SK-N-SH (cell line): ENCODE measurements at regions not wholly inside any gene's neighbourhood (a gene's known extent, or its start where the extent isn't known, plus 50 kb on each side); places are given as distances from the start of the nearest gene placed in this dataset.

Experiments
- CTCF ChIA-PET: fragments of 300-600, 350-600 bp; formaldehyde crosslinking; extraction: SDS; loops from one replicate; lab custom pipeline; 2021; lab: Yijun Ruan, JAX
- POLR2A ChIA-PET: fragments of 350-600 bp; sonication (Branson Sonifier 250); formaldehyde crosslinking; extraction: SDS; loops from one replicate; lab custom pipeline; 2020; ENCODE audit warnings: antibody characterized with exemption, inconsistent platforms; lab: Yijun Ruan, JAX
- DNase-seq: peaks from one replicate; pipeline ENCODE4 v3.0.0; 2012
- H2AFZ ChIP-seq: fragments of 200-600 bp; sonication (generic); 2 replicates; pipeline ENCODE4 v1.8.1; 2016; ENCODE audit warnings: antibody characterized with exemption, mild to moderate bottlenecking, low read depth
- H3F3A ChIP-seq: fragments of 200-600 bp; sonication (generic); replicated peaks from 2 replicates; pipeline ENCODE3; 2016; ENCODE audit warnings: antibody characterized with exemption, mild to moderate bottlenecking; ENCODE audit not compliant: insufficient read depth
- H3K27ac ChIP-seq, 2 experiments: fragments of 200-500 bp in 1 of 2; fragments of 200-600 bp in 1 of 2; sonication (Bioruptor generic) in 1 of 2; sonication (generic), shearing (Covaris generic) in 1 of 2; 2 replicates each; pipeline versions ENCODE4 v1.5.1 to v1.6.1; 2014 to 2016; ENCODE audit warnings: low read depth in 2 of 2, inconsistent platforms in 1 of 2, low read length in 1 of 2, mild to moderate bottlenecking in 1 of 2, mixed read lengths in 1 of 2
- H3K27me3 ChIP-seq: fragments of 200-600 bp; sonication (generic), shearing (Covaris generic); 2 replicates; pipeline ENCODE4 v1.6.1; 2016; ENCODE audit warnings: mixed run types; ENCODE audit not compliant: insufficient read depth
- H3K36me3 ChIP-seq, 2 experiments: fragments of 200-500 bp in 1 of 2; fragments of 200-600 bp in 1 of 2; sonication (Bioruptor generic) in 1 of 2; sonication (generic) in 1 of 2; replicated peaks in 1 of 2; 2 replicates each; pipeline versions ENCODE3 to v1.5.1; 2014 to 2016; ENCODE audit warnings: low read length in 1 of 2, mild to moderate bottlenecking in 1 of 2; ENCODE audit not compliant: insufficient read depth in 2 of 2, control insufficient read depth in 1 of 2
- H3K4me1 ChIP-seq, 2 experiments: fragments of 200-500 bp in 1 of 2; fragments of 200-600 bp in 1 of 2; sonication (Bioruptor generic) in 1 of 2; sonication (generic), shearing (Covaris generic) in 1 of 2; 2 replicates each; pipeline versions ENCODE4 v1.5.1 to v1.6.1; 2014 to 2016; ENCODE audit warnings: low read depth in 1 of 2, low read length in 1 of 2, mixed run types in 1 of 2; ENCODE audit not compliant: insufficient read depth in 2 of 2, control insufficient read depth in 1 of 2
- H3K4me2 ChIP-seq: fragments of 200-600 bp; sonication (generic), shearing (Covaris generic); 2 replicates; pipeline ENCODE4 v1.6.1; 2017; ENCODE audit warnings: mixed run types
- H3K4me3 ChIP-seq, 2 experiments: fragments of 200-500 bp in 1 of 2; fragments of 200-600 bp in 1 of 2; sonication (Bioruptor generic) in 1 of 2; sonication (generic), shearing (Covaris generic) in 1 of 2; 2 replicates each; pipeline versions ENCODE4 v1.5.1 to v1.8.1; 2014 to 2016; ENCODE audit warnings: low read depth in 2 of 2, inconsistent platforms in 1 of 2, low read length in 1 of 2, mild to moderate bottlenecking in 1 of 2, mixed read lengths in 1 of 2, moderate library complexity in 1 of 2
- H3K79me2 ChIP-seq: fragments of 200-600 bp; sonication (generic); 2 replicates; pipeline ENCODE4 v1.8.1; 2017; ENCODE audit warnings: mild to moderate bottlenecking; ENCODE audit not compliant: insufficient read depth
- H3K9ac ChIP-seq: fragments of 200-600 bp; sonication (generic); 2 replicates; pipeline ENCODE4 v1.6.1; 2017; ENCODE audit warnings: mixed run types
- H3K9me2 ChIP-seq: fragments of 200-600 bp; sonication (generic); 2 replicates; pipeline ENCODE4 v1.6.1; 2017; ENCODE audit warnings: mixed run types
- H3K9me3 ChIP-seq: fragments of 200-600 bp; sonication (generic); 2 replicates; pipeline ENCODE4 v1.6.1; 2017; ENCODE audit warnings: mixed run types, mild to moderate bottlenecking, moderate library complexity
- H4K20me1 ChIP-seq: fragments of 200-600 bp; sonication (generic); 2 replicates; pipeline ENCODE4 v1.6.1; 2017; ENCODE audit warnings: mild to moderate bottlenecking, mixed run types; ENCODE audit not compliant: insufficient read depth
- CHD2 ChIP-seq: fragments of 150-350 bp; IDR thresholded peaks from 2 replicates; pipeline ENCODE4 v1.6.1; 2018; ENCODE audit warnings: low read length; ENCODE audit not compliant: partially characterized antibody
- ELF1 ChIP-seq: IDR thresholded peaks from 2 replicates; pipeline ENCODE4 v1.4.0; 2012
- EP300 ChIP-seq, 2 experiments: IDR thresholded peaks; 2 replicates each; pipeline versions ENCODE4 v1.4.0 to v1.6.1; 2012; ENCODE audit warnings: borderline replicate concordance in 1 of 2, low read depth in 1 of 2, low read length in 1 of 2
- FOSL2 ChIP-seq: IDR thresholded peaks from 2 replicates; pipeline ENCODE4 v1.4.0; 2012; ENCODE audit warnings: low read depth, mild to moderate bottlenecking, moderate library complexity, borderline replicate concordance
- FOXJ3 ChIP-seq: sonication (generic); formaldehyde crosslinking; IDR thresholded peaks from 2 replicates; pipeline ENCODE4 v1.5.1; 2020; ENCODE audit warnings: mild to moderate bottlenecking, missing genetic modification reagents
- FOXM1 ChIP-seq: IDR thresholded peaks from 2 replicates; pipeline ENCODE4 v1.4.0; 2012; ENCODE audit warnings: low read depth, mild to moderate bottlenecking
- GABPA ChIP-seq: IDR thresholded peaks from 2 replicates; pipeline ENCODE4 v1.4.0; 2012; ENCODE audit warnings: low read depth, mild to moderate bottlenecking
- GATA2 ChIP-seq: sonication (generic); formaldehyde crosslinking; IDR thresholded peaks from 2 replicates; pipeline ENCODE4 v1.5.0; 2020; ENCODE audit warnings: mild to moderate bottlenecking, missing genetic modification reagents
- MEF2A ChIP-seq: IDR thresholded peaks from 2 replicates; pipeline ENCODE4 v1.4.0; 2012; ENCODE audit warnings: low read depth, borderline replicate concordance
- MXI1 ChIP-seq: IDR thresholded peaks from 2 replicates; pipeline ENCODE4 v1.6.1; 2012; ENCODE audit warnings: mild to moderate bottlenecking, low read depth, low read length, improper control_type of control experiment
- NFIC ChIP-seq: IDR thresholded peaks from 2 replicates; pipeline ENCODE4 v1.4.0; 2012; ENCODE audit warnings: borderline replicate concordance
- NRF1 ChIP-seq: IDR thresholded peaks from 2 replicates; pipeline ENCODE4 v1.6.1; 2012; ENCODE audit warnings: low read depth, mild to moderate bottlenecking, low read length
- RAD21 ChIP-seq: IDR thresholded peaks from 2 replicates; pipeline ENCODE4 v1.6.1; 2012; ENCODE audit warnings: mild to moderate bottlenecking, low read length
- RCOR1 ChIP-seq: fragments of 150-350 bp; IDR thresholded peaks from 2 replicates; pipeline ENCODE4 v1.6.1; 2017; ENCODE audit warnings: antibody characterized with exemption, low read length
- RFX5 ChIP-seq: IDR thresholded peaks from 2 replicates; pipeline ENCODE4 v1.6.1; 2012; ENCODE audit warnings: mild to moderate bottlenecking, improper control_type of control experiment, low read length
- SIN3A ChIP-seq: IDR thresholded peaks from 2 replicates; pipeline ENCODE4 v1.6.1; 2012; ENCODE audit warnings: low read depth, mild to moderate bottlenecking, low read length, moderate library complexity, borderline replicate concordance
- SMC3 ChIP-seq: IDR thresholded peaks from 2 replicates; pipeline ENCODE4 v1.6.1; 2012; ENCODE audit warnings: low read depth, low read length, improper control_type of control experiment
- TAF1 ChIP-seq: IDR thresholded peaks from 2 replicates; pipeline ENCODE4 v1.6.1; 2012; ENCODE audit warnings: low read depth, mild to moderate bottlenecking, low read length, moderate library complexity, borderline replicate concordance
- TCF12 ChIP-seq: IDR thresholded peaks from 2 replicates; pipeline ENCODE4 v1.4.0; 2012
- TEAD4 ChIP-seq: IDR thresholded peaks from 2 replicates; pipeline ENCODE4 v1.4.0; 2012; ENCODE audit warnings: mild to moderate bottlenecking, borderline replicate concordance; ENCODE audit not compliant: insufficient read depth
- USF2 ChIP-seq: fragments of 150-350 bp; IDR thresholded peaks from 2 replicates; pipeline ENCODE4 v1.6.1; 2017; ENCODE audit warnings: antibody characterized with exemption, low read length, low read depth, borderline replicate concordance
- YY1 ChIP-seq: IDR thresholded peaks from 2 replicates; pipeline ENCODE4 v1.4.0; 2012; ENCODE audit warnings: low read depth, mild to moderate bottlenecking
- ZBTB33 ChIP-seq: IDR thresholded peaks from 2 replicates; pipeline ENCODE4 v1.4.0; 2012; ENCODE audit warnings: low read depth, borderline replicate concordance
- WGBS: methylation state at CpG from one replicate; pipeline ENCODE4 v1.1.6; 2017; ENCODE audit warnings: low lambda C conversion rate; 5-methylcytosine and 5-hydroxymethylcytosine counted together
- TF ChIP-seq, protein P1 (sequence below): fragments of 150-350 bp; IDR thresholded peaks from 2 replicates; pipeline ENCODE4 v1.6.1; 2016; ENCODE audit warnings: mild to moderate bottlenecking, low read depth, low read length
- TF ChIP-seq, protein P2 (sequence below): IDR thresholded peaks from 2 replicates; pipeline ENCODE4 v1.4.0; 2012; ENCODE audit warnings: low read depth
- TF ChIP-seq, protein P3 (sequence below): IDR thresholded peaks from 2 replicates; pipeline ENCODE4 v1.6.1; 2012; ENCODE audit warnings: mild to moderate bottlenecking, low read depth, low read length, moderate library complexity

DNA sequence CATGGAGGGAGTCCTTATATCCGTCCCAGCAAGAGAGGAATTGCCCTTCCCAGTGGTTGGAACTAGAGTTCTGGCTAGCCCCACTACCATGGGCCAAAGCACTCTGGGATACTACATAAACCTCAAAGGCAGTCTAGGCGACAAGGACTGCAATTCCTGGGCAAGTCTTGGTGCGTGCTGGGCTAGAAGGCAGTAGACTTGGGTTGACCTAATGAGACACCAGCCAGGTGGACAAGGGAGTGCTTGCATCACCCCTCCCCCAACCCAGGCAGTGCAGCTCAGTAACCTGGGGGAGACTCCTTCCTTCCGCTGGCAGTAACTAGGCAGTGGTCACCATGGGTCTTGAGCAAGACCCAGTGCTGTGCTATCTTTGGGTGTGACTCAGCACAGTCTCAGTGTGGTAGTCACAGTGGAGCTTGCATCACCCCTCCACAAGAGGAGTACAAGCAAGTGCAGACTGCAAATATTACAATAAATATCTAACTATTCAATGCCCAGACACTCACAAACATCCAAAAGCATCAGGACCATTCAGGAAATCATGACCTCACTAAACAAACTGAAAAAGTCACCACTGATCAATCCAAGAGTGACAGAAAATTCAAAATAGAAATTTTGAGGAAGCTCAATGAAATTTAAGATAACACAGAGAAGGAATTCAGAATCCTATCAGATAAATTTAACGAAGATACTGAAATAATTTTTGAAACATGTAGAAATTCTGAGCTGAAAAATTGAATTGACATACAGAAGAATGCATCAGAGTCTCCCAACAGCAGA, 84.7 kb upstream of the LYPLAL1 start:
- H3K4me3 ChIP-seq = no peak overlapping the region
- H3F3A ChIP-seq = peaks cover 22% of the 10 kb centered on the region
- peak overlapping the region; percentile 29; the same call in 1 of the 2 replicates for H3K9ac ChIP-seq
- no peak overlapping the region; the same call in 1 of the 2 replicates for H2AFZ ChIP-seq
- no peaks in the 10 kb centered on the region for H3K36me3 ChIP-seq
- WGBS = 87% methylated on average over 4 of the region's 5 CpGs
- H4K20me1 ChIP-seq = no peaks in the 10 kb centered on the region
- DNase-seq = no peak
- CTCF ChIA-PET = no interaction called here
- H3K27me3 ChIP-seq = no peaks in the 10 kb centered on the region
- H3K9me2 ChIP-seq = no peaks in the 10 kb centered on the region
- POLR2A ChIA-PET = no interaction called here
- peaks cover 3 to 38% of the 10 kb centered on the region in 2 experiments; a peak in 3 of 4 replicates for H3K4me1 ChIP-seq
- H3K79me2 ChIP-seq = no peaks in the 10 kb centered on the region
- H3K4me2 ChIP-seq = peak overlapping the region; percentile 26; the same call in 1 of the 2 replicates
- peaks cover 10% of the 10 kb centered on the region; the same call in 1 of the 2 replicates for H3K9me3 ChIP-seq
- H3K27ac ChIP-seq = peak overlapping the region in 1 of 2 experiments; percentile 48; a peak in 2 of 4 replicates
- TF ChIP-seq NRF1 (no peak), YY1 (no peak), CHD2 (no peak), GATA2 (CRISPR knock-in tag) (no peak), SIN3A (no peak), RCOR1 (no peak), MEF2A (peak; percentile 87), SMC3 (no peak), ZBTB33 (peak; percentile 59; the same call in 1 of the 2 replicates), TAF1 (no peak), TEAD4 (0 out of 2 replicates have a peak, but pooled peaks have one; percentile 27), FOXM1 (no peak), USF2 (no peak), MXI1 (no peak), FOXJ3 (CRISPR knock-in tag) (no peak), RAD21 (no peak), ELF1 (no peak), RFX5 (no peak), TCF12 (peak; percentile 71), FOSL2 (peak; percentile 90), NFIC (peak; percentile 44), EP300 (IDR thresholded peaks at IDR 0.05; ENCODE audit: borderline replicate concordance in 1 of 2, low read depth in 1 of 2, low read length in 1 of 2) (peak in 1 of 2 experiments; percentile 83; a peak in 2 of 4 replicates), GABPA (0 out of 2 replicates have a peak, but pooled peaks have one; percentile 9)
- TF ChIP-seq, protein P1, sequence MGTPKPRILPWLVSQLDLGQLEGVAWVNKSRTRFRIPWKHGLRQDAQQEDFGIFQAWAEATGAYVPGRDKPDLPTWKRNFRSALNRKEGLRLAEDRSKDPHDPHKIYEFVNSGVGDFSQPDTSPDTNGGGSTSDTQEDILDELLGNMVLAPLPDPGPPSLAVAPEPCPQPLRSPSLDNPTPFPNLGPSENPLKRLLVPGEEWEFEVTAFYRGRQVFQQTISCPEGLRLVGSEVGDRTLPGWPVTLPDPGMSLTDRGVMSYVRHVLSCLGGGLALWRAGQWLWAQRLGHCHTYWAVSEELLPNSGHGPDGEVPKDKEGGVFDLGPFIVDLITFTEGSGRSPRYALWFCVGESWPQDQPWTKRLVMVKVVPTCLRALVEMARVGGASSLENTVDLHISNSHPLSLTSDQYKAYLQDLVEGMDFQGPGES = no peak
- TF ChIP-seq, protein P2, sequence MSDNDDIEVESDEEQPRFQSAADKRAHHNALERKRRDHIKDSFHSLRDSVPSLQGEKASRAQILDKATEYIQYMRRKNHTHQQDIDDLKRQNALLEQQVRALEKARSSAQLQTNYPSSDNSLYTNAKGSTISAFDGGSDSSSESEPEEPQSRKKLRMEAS = peak; percentile 34; the same call in 1 of the 2 replicates
- TF ChIP-seq, protein P3, sequence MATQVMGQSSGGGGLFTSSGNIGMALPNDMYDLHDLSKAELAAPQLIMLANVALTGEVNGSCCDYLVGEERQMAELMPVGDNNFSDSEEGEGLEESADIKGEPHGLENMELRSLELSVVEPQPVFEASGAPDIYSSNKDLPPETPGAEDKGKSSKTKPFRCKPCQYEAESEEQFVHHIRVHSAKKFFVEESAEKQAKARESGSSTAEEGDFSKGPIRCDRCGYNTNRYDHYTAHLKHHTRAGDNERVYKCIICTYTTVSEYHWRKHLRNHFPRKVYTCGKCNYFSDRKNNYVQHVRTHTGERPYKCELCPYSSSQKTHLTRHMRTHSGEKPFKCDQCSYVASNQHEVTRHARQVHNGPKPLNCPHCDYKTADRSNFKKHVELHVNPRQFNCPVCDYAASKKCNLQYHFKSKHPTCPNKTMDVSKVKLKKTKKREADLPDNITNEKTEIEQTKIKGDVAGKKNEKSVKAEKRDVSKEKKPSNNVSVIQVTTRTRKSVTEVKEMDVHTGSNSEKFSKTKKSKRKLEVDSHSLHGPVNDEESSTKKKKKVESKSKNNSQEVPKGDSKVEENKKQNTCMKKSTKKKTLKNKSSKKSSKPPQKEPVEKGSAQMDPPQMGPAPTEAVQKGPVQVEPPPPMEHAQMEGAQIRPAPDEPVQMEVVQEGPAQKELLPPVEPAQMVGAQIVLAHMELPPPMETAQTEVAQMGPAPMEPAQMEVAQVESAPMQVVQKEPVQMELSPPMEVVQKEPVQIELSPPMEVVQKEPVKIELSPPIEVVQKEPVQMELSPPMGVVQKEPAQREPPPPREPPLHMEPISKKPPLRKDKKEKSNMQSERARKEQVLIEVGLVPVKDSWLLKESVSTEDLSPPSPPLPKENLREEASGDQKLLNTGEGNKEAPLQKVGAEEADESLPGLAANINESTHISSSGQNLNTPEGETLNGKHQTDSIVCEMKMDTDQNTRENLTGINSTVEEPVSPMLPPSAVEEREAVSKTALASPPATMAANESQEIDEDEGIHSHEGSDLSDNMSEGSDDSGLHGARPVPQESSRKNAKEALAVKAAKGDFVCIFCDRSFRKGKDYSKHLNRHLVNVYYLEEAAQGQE = 0 out of 2 replicates have a peak, but pooled peaks have one; percentile 9
